AG10803 (cell line): ENCODE measurements at regions not wholly inside any gene's neighbourhood (a gene's known extent, or its start where the extent isn't known, plus 50 kb on each side); places are given as distances from the start of the nearest gene placed in this dataset.
A peak's percentile ranks its signal among the peaks of the same experiment; 100 is the strongest.
"Not testable (repeated sequence)": the region's sequence is repeated elsewhere in the genome, so short reads cannot be mapped to it uniquely, and the experiment has no call there.

Source experiments
- DNase-seq: peaks from one replicate; pipeline ENCODE4 v3.0.0; 2010; ENCODE audit warnings: low read depth
- H3K4me3 ChIP-seq: 2 replicates; pipeline ENCODE4 v1.5.1; 2011; ENCODE audit warnings: mild to moderate bottlenecking, low read length, control low read depth
- CTCF ChIP-seq: conservative IDR thresholded peaks from 2 replicates; pipeline ENCODE4 v1.5.1; 2011; ENCODE audit warnings: mild to moderate bottlenecking, low read length, control low read depth, inconsistent platforms

- no peak overlapping the region for H3K4me3 ChIP-seq
- no peak for DNase-seq
- no peak for TF ChIP-seq CTCF
Measured at GRCh38 chr7:93813514-93813913, 77.0 kb downstream of the TFPI2 start.

GRCh38 chr7:93812061-93812460 lies 78.5 kb downstream of the TFPI2 start:
- no peak for TF ChIP-seq CTCF

GRCh38 chr7:93811198-93811597 lies 79.4 kb downstream of the TFPI2 start:
- H3K4me3 ChIP-seq, result no peak overlapping the region
- no peak for DNase-seq
- no peak for TF ChIP-seq CTCF

More at GRCh38 chr7:93812061-93812460, 78.5 kb downstream of the TFPI2 start:
- H3K4me3 ChIP-seq, result no peak overlapping the region
- no peak for DNase-seq

GRCh38 chr7:93810561-93810960 lies 80.0 kb downstream of the TFPI2 start:
- no peak for DNase-seq
- H3K4me3 ChIP-seq, result no peak overlapping the region
- TF ChIP-seq CTCF, result no peak

- no peak for DNase-seq
- no peak for TF ChIP-seq CTCF
- no peak overlapping the region for H3K4me3 ChIP-seq
Measured at GRCh38 chr7:93804726-93805125, 85.8 kb downstream of the TFPI2 start.

GRCh38 chr7:93799750-93800357 lies 90.7 kb downstream of the TFPI2 start:
- TF ChIP-seq CTCF, result peak; percentile 75
- H3K4me3 ChIP-seq, result no peak overlapping the region
- peak; percentile 33 for DNase-seq

GRCh38 chr7:93793084-93793697 lies 97.4 kb downstream of the TFPI2 start:
- H3K4me3 ChIP-seq, DNase-seq: not testable (repeated sequence)
